AG10803 (cell line): ENCODE measurements at regions not wholly inside any gene's neighbourhood (a gene's known extent, or its start where the extent isn't known, plus 50 kb on each side); places are given as distances from the start of the nearest gene placed in this dataset.

Source experiments
- DNase-seq: peaks from one replicate; pipeline ENCODE4 v3.0.0; 2010; ENCODE audit warnings: low read depth
- H3K4me3 ChIP-seq: 2 replicates; pipeline ENCODE4 v1.5.1; 2011; ENCODE audit warnings: mild to moderate bottlenecking, low read length, control low read depth
- TF ChIP-seq, protein P1 (sequence below): conservative IDR thresholded peaks from 2 replicates; pipeline ENCODE4 v1.5.1; 2011; ENCODE audit warnings: mild to moderate bottlenecking, low read length, control low read depth, inconsistent platforms

DNA sequence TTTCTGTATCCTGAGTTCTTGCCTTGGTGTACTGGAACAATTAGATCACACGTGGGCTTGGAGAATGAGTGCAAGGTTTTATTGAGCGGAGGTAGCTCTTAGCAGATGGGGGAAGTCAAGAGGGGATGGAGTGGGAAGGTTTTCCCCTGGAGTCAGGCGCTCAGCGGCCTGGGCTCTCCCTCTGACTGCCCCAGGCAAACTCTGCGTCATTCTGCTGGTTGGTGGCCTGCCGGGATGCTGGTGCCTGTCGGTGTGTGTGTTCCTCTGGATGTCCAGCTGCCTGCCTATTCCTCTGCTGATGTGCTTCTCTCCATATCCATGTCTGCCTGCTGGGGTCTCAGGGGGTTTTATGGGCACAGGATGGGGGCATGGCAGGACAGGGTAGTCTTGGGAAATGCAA, 111.0 kb downstream of the TRIB2 start:
- DNase-seq, result no peak
- no peak overlapping the region for H3K4me3 ChIP-seq
- TF ChIP-seq, protein P1, sequence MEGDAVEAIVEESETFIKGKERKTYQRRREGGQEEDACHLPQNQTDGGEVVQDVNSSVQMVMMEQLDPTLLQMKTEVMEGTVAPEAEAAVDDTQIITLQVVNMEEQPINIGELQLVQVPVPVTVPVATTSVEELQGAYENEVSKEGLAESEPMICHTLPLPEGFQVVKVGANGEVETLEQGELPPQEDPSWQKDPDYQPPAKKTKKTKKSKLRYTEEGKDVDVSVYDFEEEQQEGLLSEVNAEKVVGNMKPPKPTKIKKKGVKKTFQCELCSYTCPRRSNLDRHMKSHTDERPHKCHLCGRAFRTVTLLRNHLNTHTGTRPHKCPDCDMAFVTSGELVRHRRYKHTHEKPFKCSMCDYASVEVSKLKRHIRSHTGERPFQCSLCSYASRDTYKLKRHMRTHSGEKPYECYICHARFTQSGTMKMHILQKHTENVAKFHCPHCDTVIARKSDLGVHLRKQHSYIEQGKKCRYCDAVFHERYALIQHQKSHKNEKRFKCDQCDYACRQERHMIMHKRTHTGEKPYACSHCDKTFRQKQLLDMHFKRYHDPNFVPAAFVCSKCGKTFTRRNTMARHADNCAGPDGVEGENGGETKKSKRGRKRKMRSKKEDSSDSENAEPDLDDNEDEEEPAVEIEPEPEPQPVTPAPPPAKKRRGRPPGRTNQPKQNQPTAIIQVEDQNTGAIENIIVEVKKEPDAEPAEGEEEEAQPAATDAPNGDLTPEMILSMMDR, result no peak

DNA sequence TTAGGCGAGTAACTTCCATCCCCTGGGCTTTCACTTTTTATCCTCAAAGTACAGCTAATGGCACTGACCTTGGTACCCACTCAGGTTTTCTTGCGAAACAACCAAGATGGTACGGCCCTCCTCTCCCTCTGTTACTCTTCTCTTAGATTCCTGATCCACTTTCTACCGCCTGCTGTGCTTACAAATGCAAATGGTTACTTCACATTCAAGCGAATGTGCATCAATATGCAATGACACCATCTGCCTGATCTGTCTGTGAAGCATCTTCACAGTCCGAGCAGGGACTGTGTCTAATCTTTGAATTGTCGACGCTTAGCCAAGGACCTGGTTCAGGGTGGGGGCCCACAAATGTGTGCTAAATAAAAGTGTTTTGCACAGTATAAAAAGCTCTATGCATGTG, 112.2 kb downstream of the TRIB2 start:
- H3K4me3 ChIP-seq, result no peak overlapping the region
- TF ChIP-seq, protein P1, result no peak
- DNase-seq, result no peak

DNA sequence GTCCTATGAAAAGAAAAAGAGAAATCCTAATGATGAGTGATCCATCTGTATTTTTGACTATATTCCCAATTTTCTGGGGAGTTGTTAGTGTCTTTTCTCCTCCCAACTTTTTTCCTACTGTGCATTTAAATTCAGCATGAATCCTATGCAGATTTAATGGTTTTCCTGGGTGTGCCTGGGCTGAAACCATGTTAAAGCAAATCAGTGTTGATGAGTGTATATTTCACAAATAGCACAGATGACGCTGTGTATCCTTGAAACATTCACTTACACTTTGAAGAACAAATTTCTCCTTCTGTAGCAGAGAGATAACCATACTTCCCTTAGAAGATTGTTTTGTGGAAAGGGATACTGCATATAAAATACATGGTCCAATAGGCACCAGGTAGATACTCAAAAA, 114.3 kb downstream of the TRIB2 start:
- DNase-seq, result no peak
- TF ChIP-seq, protein P1, result no peak

DNA sequence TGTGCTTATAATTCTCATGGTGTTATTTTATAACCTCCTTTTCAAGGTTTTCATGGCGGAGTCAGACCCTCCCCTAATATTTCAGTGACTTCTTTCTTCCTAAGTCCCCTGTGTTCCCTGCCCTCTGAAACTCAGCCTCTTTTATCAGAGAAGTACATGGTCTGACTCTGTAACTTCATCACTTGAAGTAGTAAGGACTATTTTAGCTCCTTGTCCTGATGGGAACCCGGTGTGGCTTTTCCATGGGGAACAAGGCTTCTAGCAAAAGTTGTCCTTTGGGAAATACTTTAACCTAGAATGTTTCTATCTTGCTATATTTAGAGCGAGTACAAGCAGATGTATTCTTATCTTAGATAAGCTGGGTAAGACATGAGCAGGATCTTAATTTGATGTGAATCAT, 117.5 kb downstream of the TRIB2 start:
- TF ChIP-seq, protein P1, result no peak
- H3K4me3 ChIP-seq, result no peak overlapping the region
- DNase-seq, result no peak

More for the DNA sequence above, 114.3 kb downstream of the TRIB2 start:
- no peak overlapping the region for H3K4me3 ChIP-seq

DNA sequence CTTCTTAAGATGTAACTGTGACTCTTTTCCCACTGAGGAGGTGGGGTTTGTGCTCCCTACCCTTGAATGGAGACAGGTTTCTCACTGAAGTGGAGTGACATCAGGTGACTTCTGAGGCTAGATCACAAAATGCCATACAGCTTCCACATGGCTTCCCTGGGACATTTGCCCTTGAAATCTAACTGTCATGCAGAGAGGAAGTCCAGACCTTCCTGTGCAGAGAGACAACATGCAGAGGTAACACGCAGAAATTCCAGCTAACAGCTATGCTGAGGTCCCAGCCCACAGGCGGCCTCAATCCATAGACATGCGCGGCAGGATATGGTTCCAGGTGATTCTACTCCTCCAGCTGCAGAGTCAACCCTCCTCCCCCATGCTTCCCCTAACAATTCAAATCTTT, 119.0 kb downstream of the TRIB2 start:
- H3K4me3 ChIP-seq, result no peak overlapping the region
- DNase-seq, result no peak
- TF ChIP-seq, protein P1, result no peak

DNA sequence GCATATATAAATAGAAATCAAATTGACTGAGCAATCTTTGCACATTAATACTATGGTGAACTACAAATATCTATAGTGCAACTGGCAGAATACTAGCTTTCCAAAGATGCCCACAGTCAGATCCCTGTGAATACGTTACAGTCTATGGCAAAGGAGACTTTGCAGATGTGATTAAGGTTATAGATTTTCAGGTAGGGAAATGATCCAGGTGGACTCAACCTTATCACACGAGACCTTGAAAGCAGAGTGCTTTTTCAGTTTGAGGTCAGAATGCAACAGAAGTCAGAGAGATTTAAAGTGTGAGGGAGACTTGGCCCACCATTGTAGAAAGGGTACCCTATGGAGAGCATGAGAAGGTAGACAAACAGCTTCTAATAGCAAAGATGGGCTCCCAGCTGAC, 122.6 kb downstream of the TRIB2 start:
- TF ChIP-seq, protein P1, result no peak
- no peak overlapping the region for H3K4me3 ChIP-seq
- DNase-seq, result no peak

DNA sequence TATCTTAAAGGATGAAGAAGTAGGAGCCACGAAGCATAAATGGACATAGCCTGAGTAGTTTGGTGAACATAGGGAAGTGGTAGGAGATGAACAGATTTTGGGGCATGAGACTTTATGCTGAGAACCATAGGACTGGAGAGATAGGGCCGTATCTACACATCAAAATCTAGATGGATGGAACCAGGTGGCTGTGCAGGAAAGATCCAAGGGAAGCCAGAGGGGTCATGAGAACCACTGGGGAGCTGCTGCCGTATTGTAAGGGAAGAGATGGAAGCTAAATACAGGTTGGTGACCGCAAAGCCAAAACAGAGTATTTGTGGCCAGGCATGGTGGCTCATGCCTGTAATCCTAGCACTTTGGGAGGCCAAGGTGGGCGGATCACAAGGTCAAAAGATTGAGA, 124.3 kb downstream of the TRIB2 start:
- TF ChIP-seq, protein P1, result no peak
- no peak overlapping the region for H3K4me3 ChIP-seq
- DNase-seq, result no peak
